WTC11 (cell line): ENCODE measurements at regions not wholly inside any gene's neighbourhood (a gene's known extent, or its start where the extent isn't known, plus 50 kb on each side); places are given as distances from the start of the nearest gene placed in this dataset.
"Not testable (repeated sequence)": the region's sequence is repeated elsewhere in the genome, so short reads cannot be mapped to it uniquely, and the experiment has no call there.

Experiments used
- ATAC-seq: fragments of 200-7000 bp; cut with Tn5 transposase; 2 replicates; pipeline ENCODE4 v1.10.0; 2021; ENCODE audit warnings: mild to moderate bottlenecking, moderate library complexity
- CTCF ChIA-PET: fragments of 300-600 bp; sonication (Branson Sonifier 250); formaldehyde crosslinking; loops from one replicate; lab custom pipeline; 2021; ENCODE audit warnings: antibody characterized with exemption; lab: Charles Lee
- POLR2A ChIA-PET: fragments of 350-600 bp; sonication (Branson Sonifier 250); formaldehyde crosslinking; loops from one replicate; lab custom pipeline; 2021; ENCODE audit warnings: antibody characterized with exemption; lab: Charles Lee
- DNase-seq: peaks from one replicate; pipeline ENCODE4 v3.0.0; 2021; ENCODE audit warnings: low spot score
- H3K27ac Mint-ChIP-seq: 2 replicates; pipeline ENCODE4 v1.8.0; 2021; ENCODE audit warnings: mixed read lengths
- H3K27me3 Mint-ChIP-seq: 2 replicates; pipeline ENCODE4 v1.8.0; 2021; ENCODE audit warnings: low read depth, mild to moderate bottlenecking, moderate library complexity, mixed read lengths
- H3K36me3 Mint-ChIP-seq: 2 replicates; pipeline ENCODE4 v1.8.0; 2021; ENCODE audit warnings: mixed read lengths
- H3K4me1 Mint-ChIP-seq: 2 replicates; pipeline ENCODE4 v1.8.0; 2022; ENCODE audit warnings: mixed read lengths
- H3K4me3 Mint-ChIP-seq: 2 replicates; pipeline ENCODE4 v1.8.0; 2021; ENCODE audit warnings: mild to moderate bottlenecking, moderate library complexity, mixed read lengths
- H3K9me3 Mint-ChIP-seq: 2 replicates; pipeline ENCODE4 v1.8.0; 2021; ENCODE audit warnings: mixed read lengths

GRCh38 chr16:31975826-31976419, 102.3 kb downstream of the ZNF267 start:
- H3K27ac Mint-ChIP-seq, DNase-seq, H3K4me1 Mint-ChIP-seq, H3K9me3 Mint-ChIP-seq, H3K27me3 Mint-ChIP-seq, POLR2A ChIA-PET, CTCF ChIA-PET, H3K4me3 Mint-ChIP-seq, ATAC-seq: not testable (repeated sequence)
- peaks cover 14% of the 10 kb centered on the region for H3K36me3 Mint-ChIP-seq

GRCh38 chr16:31978463-31978862, 104.9 kb downstream of the ZNF267 start:
- H3K36me3 Mint-ChIP-seq = peaks cover 12% of the 10 kb centered on the region
- H3K4me1 Mint-ChIP-seq, H3K9me3 Mint-ChIP-seq, H3K27ac Mint-ChIP-seq, H3K4me3 Mint-ChIP-seq, POLR2A ChIA-PET, CTCF ChIA-PET, ATAC-seq, DNase-seq, H3K27me3 Mint-ChIP-seq: not testable (repeated sequence)

GRCh38 chr16:31981739-31982138, 108.1 kb downstream of the ZNF267 start:
- H3K9me3 Mint-ChIP-seq, DNase-seq, H3K27me3 Mint-ChIP-seq, POLR2A ChIA-PET, H3K4me1 Mint-ChIP-seq, CTCF ChIA-PET, ATAC-seq, H3K27ac Mint-ChIP-seq, H3K4me3 Mint-ChIP-seq: not testable (repeated sequence)
- H3K36me3 Mint-ChIP-seq = peaks cover 10% of the 10 kb centered on the region

DNA sequence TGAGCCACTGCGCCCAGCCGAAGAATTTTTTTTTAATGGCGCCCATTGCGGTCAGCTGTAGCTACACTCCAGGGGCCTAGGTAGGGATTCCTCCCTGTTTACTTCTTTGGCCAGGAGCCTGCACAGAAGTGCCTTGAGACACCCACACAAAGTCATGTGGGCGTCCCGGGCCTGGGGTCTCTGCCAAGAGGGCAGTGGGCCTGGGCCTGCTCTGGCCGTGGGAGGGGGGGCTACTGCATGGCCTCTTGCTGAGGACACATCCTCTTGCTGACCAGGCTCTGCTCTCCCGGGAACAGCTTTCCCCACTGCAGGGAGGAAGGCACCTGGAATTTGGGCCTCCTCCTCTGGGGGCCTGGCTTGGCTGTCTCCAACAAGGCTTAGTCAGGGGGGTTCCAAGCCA, 109.4 kb downstream of the ZNF267 start:
- CTCF ChIA-PET, DNase-seq, POLR2A ChIA-PET, H3K36me3 Mint-ChIP-seq, H3K4me3 Mint-ChIP-seq, H3K27me3 Mint-ChIP-seq, ATAC-seq, H3K27ac Mint-ChIP-seq, H3K9me3 Mint-ChIP-seq, H3K4me1 Mint-ChIP-seq: not testable (repeated sequence)

- H3K4me3 Mint-ChIP-seq, H3K27ac Mint-ChIP-seq, DNase-seq, POLR2A ChIA-PET, CTCF ChIA-PET, H3K36me3 Mint-ChIP-seq, H3K4me1 Mint-ChIP-seq, H3K27me3 Mint-ChIP-seq, ATAC-seq, H3K9me3 Mint-ChIP-seq: not testable (repeated sequence)
Measured at GRCh38 chr16:31983666-31984065, 110.1 kb downstream of the ZNF267 start.

DNA sequence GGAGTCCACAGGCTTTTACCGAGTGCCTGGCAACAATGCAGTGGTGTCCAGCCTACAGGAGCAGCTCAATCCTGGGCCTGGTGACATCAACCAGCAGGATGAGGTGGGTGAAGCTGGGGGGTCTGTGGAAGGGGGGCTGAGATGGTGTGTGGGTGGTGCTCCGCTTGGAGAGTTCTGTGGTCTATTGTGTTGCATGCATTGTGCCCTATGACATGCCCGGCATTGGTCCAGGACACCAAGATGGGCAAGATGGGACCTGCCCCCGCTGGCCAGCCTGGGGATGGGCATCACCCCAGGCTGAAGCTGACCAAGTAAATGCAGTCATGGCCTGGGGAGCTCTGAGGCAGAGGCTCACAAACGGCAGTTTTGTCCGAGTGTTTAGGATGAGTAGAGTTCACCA, 113.3 kb downstream of the ZNF267 start:
- H3K27me3 Mint-ChIP-seq, H3K4me1 Mint-ChIP-seq, H3K27ac Mint-ChIP-seq, H3K36me3 Mint-ChIP-seq, POLR2A ChIA-PET, CTCF ChIA-PET, ATAC-seq, H3K4me3 Mint-ChIP-seq, DNase-seq, H3K9me3 Mint-ChIP-seq: not testable (repeated sequence)

DNA sequence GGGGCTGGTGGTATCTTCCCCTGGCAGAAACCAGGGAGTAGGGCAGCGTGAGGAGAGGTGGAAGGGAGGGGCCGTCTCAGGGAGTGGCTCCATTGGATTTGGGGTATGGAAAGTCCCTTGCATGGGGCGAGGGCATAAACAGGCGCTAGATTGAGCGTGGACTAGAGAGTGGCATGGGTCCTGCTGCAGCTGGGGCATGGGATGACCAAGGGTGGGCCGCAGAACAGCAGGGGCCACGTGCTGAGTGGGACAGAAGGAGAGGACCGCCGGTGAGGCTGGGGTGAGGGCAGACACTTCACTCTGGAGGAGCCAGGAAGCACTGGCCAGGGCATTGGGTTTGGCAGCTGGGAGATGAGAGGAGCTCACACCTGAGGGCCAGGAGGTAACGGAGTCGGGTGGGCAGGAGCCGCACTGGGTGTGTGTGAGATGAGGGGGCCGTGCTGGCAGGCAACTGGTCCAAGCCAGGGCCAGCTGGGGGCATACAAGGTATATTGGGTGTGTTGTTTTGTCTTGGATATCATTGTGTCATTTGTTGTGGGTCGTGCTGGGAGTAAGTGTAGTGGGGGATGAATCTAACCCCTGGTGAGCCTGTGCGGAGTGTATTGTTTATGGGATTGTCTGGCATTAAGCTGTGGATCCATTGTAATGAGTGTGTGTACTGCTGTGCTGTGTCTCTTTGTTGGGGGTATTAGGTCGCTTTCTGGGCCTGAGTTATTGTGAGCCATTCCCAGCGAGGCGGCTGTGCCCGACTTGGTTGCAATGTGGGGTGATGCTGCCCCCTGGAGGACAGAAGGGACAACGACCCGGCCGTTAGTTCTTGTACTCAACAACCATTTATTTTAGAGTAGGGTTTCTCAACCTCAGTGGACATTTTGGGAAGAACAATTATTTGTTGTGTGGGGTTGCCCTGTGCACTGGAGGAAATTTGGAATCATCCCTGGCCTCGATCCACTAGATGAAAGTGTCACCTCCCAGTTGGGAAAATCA, 115.3 kb downstream of the ZNF267 start:
- H3K4me1 Mint-ChIP-seq, POLR2A ChIA-PET, ATAC-seq, H3K36me3 Mint-ChIP-seq, H3K4me3 Mint-ChIP-seq, H3K27ac Mint-ChIP-seq, DNase-seq, CTCF ChIA-PET, H3K27me3 Mint-ChIP-seq, H3K9me3 Mint-ChIP-seq: not testable (repeated sequence)

GRCh38 chr16:31990261-31990660, 116.7 kb downstream of the ZNF267 start:
- H3K4me3 Mint-ChIP-seq, POLR2A ChIA-PET, ATAC-seq, H3K27ac Mint-ChIP-seq, H3K36me3 Mint-ChIP-seq, H3K9me3 Mint-ChIP-seq, H3K27me3 Mint-ChIP-seq, H3K4me1 Mint-ChIP-seq, CTCF ChIA-PET, DNase-seq: not testable (repeated sequence)

GRCh38 chr16:31990980-31991379, 117.4 kb downstream of the ZNF267 start:
- H3K9me3 Mint-ChIP-seq, H3K4me3 Mint-ChIP-seq, CTCF ChIA-PET, POLR2A ChIA-PET, H3K27me3 Mint-ChIP-seq, H3K4me1 Mint-ChIP-seq, ATAC-seq, H3K36me3 Mint-ChIP-seq, H3K27ac Mint-ChIP-seq, DNase-seq: not testable (repeated sequence)

DNA sequence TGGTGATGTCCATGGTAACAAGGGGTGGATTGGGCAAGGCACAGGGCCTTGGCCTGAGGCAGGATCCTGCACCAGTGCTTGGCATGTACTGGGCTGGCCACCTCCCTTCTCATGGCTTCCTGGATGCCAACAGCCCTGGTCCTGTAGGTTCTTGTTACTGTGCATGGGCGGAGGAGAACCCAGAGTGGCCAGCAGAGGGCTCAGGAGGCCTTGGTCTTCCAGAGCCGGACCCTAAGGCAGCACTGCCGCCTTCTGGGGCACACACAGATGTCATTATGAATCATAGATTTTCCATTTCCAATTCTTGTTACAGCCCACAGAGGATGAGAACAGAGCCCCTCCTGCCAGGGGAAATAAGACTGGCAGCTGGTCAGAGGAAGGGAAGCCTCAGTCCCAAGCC, 122.7 kb downstream of the ZNF267 start:
- H3K4me1 Mint-ChIP-seq, H3K27ac Mint-ChIP-seq, H3K27me3 Mint-ChIP-seq, DNase-seq, H3K9me3 Mint-ChIP-seq, H3K4me3 Mint-ChIP-seq, POLR2A ChIA-PET, CTCF ChIA-PET, ATAC-seq: not testable (repeated sequence)
- H3K36me3 Mint-ChIP-seq = peaks cover 12% of the 10 kb centered on the region

DNA sequence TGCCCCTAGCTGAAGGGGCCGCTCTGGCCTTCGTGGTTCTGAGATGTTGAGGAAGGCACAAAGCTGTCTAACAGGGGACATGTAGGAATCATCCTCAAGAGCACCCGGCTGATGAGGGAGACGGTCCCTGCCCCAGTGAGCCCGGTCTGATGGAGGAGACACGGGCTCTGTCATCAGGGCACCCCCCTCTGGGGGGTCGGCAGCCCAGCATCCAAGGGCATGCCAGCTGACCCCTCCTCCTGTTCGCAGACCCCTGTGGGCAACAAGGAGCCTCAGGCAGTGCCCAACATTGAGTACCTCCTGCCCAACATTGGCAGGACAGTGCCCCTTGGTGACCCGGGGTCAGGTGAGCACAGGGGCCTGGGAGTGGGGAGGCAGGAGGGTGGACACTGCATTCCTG, 128.9 kb downstream of the ZNF267 start:
- H3K4me1 Mint-ChIP-seq, ATAC-seq, CTCF ChIA-PET, DNase-seq, H3K27me3 Mint-ChIP-seq, POLR2A ChIA-PET, H3K4me3 Mint-ChIP-seq, H3K27ac Mint-ChIP-seq: not testable (repeated sequence)
- peaks cover 23% of the 10 kb centered on the region for H3K9me3 Mint-ChIP-seq
- peaks cover 28% of the 10 kb centered on the region for H3K36me3 Mint-ChIP-seq

DNA sequence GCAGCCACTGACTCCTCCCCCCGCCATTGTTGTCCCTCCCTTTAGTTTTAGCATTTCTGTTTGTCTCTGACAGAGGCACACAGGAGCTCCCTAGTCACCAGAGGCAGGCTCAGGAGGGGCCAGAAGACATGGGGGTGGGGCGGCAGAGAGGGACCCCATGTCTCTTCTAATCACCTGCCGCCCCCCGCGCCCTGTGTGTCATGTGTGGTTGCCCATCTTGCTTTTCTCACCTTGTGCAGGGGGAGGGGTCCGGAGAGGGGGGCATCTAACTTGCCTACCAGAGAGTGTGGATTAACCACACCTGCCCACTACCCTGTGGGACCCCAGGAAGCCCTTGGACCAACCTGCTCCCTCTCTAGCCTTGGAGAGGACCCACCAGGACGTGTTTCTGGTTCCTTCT, 130.2 kb downstream of the ZNF267 start:
- CTCF ChIA-PET, H3K27me3 Mint-ChIP-seq, H3K4me3 Mint-ChIP-seq, ATAC-seq, POLR2A ChIA-PET, DNase-seq, H3K27ac Mint-ChIP-seq, H3K4me1 Mint-ChIP-seq: not testable (repeated sequence)
- H3K36me3 Mint-ChIP-seq = peaks cover 25% of the 10 kb centered on the region
- peaks cover 19% of the 10 kb centered on the region for H3K9me3 Mint-ChIP-seq
